Stimulated activated naive CD4-positive, alpha-beta T cell treated with Interleukin-2 at 50 U/mL for 16 hours (primary cell): ENCODE measurements at regions not wholly inside any gene's neighbourhood (a gene's known extent, or its start where the extent isn't known, plus 50 kb on each side); places are given as distances from the start of the nearest gene placed in this dataset.

Source experiments
- DNase-seq: peaks from one replicate; lab custom pipeline; 2025; lab: John Stamatoyannopoulos, UW

GRCh38 chr17:14946481-14946880, 318.6 kb downstream of the PMP22 start:
- no peak for DNase-seq

GRCh38 chr17:14942526-14943190, 322.5 kb downstream of the PMP22 start:
- DNase-seq: no peak

DNA sequence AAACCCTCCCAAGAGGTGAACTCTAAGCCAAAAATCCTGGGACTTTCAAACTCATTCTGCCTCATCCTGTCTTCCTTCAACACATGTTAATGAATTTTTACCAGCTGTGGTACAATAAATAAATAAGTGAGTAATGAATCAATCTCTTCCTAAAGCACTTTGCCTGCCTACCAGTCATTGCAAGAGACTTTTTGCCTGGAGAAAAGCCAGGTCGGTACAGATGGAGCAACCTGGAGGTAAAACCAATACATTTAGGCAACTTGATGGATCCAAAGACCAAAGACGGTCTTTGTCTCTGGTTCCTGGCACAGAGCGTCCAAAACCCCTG, 324.2 kb downstream of the PMP22 start:
- DNase-seq: no peak

GRCh38 chr17:14940108-14940937, 324.8 kb downstream of the PMP22 start:
- DNase-seq: no peak

DNA sequence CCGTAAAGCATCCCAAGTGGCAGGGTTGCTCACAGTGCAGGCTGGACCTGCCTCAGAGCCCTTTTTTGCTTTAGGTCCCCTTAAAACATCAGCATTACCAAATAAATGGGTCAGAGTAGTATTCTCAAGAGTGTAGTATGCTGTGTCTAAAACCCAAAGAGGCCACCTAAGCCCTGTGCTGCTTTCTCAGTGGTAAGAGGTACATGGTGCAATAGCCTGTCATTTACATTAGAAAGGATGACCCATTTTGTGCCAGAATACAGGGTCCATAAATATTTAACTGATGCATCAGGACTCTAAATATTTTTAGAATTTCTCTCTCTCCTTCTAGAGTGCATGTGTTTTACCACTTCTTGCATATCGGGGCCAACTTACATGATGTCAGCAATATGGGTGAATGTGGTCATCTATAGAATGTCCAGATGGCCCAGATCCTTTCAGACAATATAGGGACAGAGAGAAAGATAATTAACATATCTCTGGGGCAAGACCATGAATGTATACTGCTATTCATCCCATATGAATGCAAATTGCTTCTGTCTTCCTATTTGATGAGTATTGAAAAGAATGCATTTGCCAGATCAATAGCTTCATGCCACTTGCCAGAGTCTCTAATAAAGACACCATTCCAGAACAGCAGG, 329.2 kb downstream of the PMP22 start:
- DNase-seq: no peak

DNA sequence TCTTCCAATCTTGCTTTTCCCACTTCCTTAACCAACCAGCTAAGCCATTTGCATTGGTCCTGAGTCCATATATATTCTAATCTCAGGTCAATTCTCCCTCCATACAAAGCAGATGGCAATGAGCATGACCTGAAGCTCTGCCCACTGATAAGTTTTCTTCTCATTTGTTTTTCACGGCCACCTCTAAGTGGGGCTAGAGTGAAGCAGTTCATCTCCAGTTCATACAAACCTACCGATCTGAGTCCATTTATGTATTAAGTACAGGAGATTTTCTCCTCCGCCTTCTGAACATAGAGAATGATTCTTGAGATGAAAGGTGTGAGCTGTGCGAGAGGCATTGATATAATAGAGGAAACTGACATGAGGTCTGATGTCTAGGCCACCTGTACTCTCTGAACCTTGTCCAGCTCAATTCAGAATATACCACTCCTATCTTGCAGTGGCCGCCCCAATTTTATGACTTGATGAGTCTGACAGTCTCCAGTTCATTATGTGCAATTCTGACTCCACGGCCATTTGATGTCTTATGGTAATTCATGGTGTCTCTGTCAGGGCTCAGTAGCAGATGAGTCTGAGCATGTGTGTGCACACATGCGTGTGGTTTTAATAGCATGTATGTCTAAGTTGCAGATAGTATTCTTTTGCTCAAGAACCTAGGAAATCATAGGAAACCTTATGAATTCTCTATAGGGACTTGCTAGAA, 329.8 kb downstream of the PMP22 start:
- no peak for DNase-seq

DNA sequence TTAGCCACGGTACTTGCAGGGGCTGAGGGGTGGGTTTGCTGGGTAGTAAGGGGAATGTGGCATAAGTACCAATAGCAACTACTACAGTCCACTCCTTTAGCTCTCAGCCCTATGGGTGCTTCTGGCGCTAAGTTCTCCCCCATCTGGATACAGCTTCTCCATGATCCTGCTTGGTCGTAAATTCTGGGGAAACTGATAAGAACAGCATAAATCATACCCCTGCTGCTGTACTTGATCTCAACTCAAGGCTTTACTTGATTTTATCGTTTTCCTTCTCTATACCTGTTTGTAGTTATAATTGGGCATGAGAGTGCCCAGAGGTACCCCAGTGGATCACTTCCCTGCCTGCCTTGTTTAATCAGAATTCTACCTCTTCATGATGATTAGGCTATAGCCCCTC, 331.4 kb downstream of the PMP22 start:
- DNase-seq: no peak

GRCh38 chr17:14926526-14927122, 338.5 kb downstream of the PMP22 start:
- DNase-seq: peak; percentile 20

- DNase-seq: no peak
Measured at GRCh38 chr17:14926073-14926472, 339.1 kb downstream of the PMP22 start.

- no peak for DNase-seq
Measured at GRCh38 chr17:14925498-14925897, 339.6 kb downstream of the PMP22 start.

DNA sequence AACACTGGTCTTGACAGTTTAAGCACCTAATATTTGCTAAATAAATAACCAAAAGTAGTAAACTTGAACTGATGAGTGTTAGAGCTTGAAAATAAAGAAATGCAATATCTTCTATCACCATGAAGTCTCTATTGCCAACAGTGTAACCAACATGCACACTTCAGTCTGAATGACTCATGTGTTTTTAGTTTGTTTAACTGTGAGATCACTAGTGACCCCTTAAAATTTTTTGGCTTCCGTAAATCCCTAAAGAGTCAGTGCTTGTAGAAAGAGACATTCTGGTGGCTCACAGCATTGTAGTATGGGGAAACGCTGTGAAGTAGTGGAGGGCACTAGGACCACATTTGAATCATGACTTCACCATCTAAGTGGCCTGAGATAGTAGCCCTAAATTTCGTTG, 341.1 kb downstream of the PMP22 start:
- DNase-seq: no peak

- no peak for DNase-seq
Measured at GRCh38 chr17:14922411-14922810, 342.7 kb downstream of the PMP22 start.

DNA sequence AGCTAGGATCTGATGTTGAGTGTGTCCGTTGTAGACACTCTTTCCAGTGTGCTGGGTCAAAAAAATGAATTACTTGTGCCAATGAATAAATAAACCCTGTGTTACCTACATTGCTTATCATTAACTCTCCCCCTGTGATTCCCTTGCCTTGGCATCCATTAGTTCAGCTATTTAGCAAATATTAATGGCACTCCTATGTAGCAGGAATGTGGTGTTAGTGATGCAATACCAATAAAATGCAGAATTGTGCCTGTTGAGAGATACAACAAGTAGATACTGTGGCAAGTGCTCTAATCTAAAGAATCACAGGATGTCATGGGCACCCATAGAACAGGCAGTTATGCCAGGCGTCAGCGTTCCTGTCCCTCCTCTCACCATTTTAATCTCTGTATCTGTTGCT, 343.2 kb downstream of the PMP22 start:
- no peak for DNase-seq

GRCh38 chr17:14919631-14920213, 345.4 kb downstream of the PMP22 start:
- no peak for DNase-seq

- no peak for DNase-seq
Measured at GRCh38 chr17:14919094-14919493, 346.0 kb downstream of the PMP22 start.

- no peak for DNase-seq
Measured at GRCh38 chr17:14918540-14918939, 346.6 kb downstream of the PMP22 start.

DNA sequence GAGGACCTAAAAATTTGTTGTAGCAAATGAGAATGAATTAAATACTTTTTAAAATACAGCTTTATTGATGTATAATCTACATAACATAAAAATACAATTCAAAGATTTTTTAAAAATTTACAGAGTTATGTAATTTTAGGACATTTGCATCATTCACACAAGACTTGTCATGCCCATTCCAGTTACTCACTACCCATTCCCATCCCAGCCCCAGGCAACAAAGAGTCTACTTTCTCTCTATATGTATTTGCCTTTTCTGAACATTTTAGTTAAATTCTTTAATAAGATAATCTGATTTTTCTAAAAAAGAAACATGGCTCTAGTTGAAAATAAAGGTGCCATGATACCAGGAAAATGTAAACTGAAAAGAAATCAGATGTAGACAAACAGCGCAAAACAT, 354.2 kb downstream of the PMP22 start:
- DNase-seq: no peak

- DNase-seq: no peak
Measured at GRCh38 chr17:14904386-14904785, 360.7 kb downstream of the PMP22 start.

DNA sequence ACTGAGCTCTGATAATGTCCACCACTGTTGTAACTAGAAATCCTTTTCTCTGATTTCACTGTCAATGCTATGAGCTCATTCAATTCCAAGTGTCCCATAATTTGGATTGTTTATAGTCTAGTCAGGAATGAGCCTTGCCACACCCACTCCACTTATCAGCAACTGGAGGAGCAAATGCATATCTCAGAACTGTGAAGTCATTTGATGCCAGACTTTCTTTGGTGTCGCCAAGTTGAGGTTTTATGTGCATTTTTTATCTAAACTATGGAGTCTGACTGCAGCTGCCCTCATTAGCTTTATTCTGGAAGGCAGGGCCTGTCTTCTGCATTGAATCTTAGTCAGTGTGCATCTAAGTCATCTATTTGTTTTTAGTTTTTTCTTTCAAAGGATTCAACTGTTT, 361.3 kb downstream of the PMP22 start:
- no peak for DNase-seq

DNA sequence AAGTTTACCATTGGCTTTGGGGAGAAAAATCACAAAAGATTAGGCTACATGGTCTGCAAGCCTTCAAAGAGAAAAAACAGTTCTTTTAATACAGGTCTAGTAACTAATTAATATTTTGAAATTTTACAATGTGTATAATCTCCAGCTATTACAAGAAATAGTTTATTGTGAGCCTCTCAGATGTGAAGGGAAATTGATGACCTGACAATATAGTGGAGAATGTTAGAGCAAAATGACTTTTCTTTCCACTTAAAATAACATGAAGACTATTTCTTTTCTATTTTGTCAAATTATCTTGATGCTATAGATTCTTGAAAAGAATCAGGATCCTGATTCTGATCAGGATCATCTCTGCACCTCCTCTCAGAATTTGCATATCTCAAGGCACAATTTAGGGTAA, 362.3 kb downstream of the PMP22 start:
- no peak for DNase-seq

GRCh38 chr17:14902297-14902696, 362.8 kb downstream of the PMP22 start:
- no peak for DNase-seq

GRCh38 chr17:14901376-14901775, 363.8 kb downstream of the PMP22 start:
- no peak for DNase-seq
